Glutamatergic neuron (in vitro differentiated cells): ENCODE measurements at regions not wholly inside any gene's neighbourhood (a gene's known extent, or its start where the extent isn't known, plus 50 kb on each side); places are given as distances from the start of the nearest gene placed in this dataset.

ENCODE experiments used
- DNase-seq: peaks from one replicate; pipeline ENCODE4 v3.0.0; 2022
- H3K27ac Mint-ChIP-seq: one replicate; pipeline ENCODE4 v1.8.0; 2020; ENCODE audit warnings: mild to moderate bottlenecking, mixed read lengths, inconsistent platforms; ENCODE audit not compliant: unreplicated experiment
- H3K27me3 Mint-ChIP-seq: one replicate; pipeline ENCODE4 v1.8.0; 2020; ENCODE audit warnings: mild to moderate bottlenecking, moderate library complexity, mixed read lengths, inconsistent platforms; ENCODE audit not compliant: unreplicated experiment
- H3K36me3 Mint-ChIP-seq: one replicate; pipeline ENCODE4 v1.8.0; 2020; ENCODE audit warnings: mild to moderate bottlenecking, mixed read lengths, inconsistent platforms; ENCODE audit not compliant: unreplicated experiment
- H3K4me1 Mint-ChIP-seq: one replicate; pipeline ENCODE4 v1.8.0; 2020; ENCODE audit warnings: mild to moderate bottlenecking, low read depth, mixed read lengths, inconsistent platforms; ENCODE audit not compliant: unreplicated experiment
- H3K4me3 Mint-ChIP-seq: one replicate; pipeline ENCODE4 v1.8.0; 2020; ENCODE audit warnings: mild to moderate bottlenecking, mixed read lengths, inconsistent platforms; ENCODE audit not compliant: unreplicated experiment
- H3K9me3 Mint-ChIP-seq: one replicate; pipeline ENCODE4 v1.8.0; 2020; ENCODE audit warnings: mild to moderate bottlenecking, moderate library complexity, mixed read lengths, inconsistent platforms; ENCODE audit not compliant: unreplicated experiment
- TF ChIP-seq, protein P1 (sequence below): fragments of 200-600 bp; sonication (generic); IDR thresholded peaks from one replicate; pipeline ENCODE4 v1.5.0; 2021; ENCODE audit not compliant: partially characterized antibody, unreplicated experiment

DNA sequence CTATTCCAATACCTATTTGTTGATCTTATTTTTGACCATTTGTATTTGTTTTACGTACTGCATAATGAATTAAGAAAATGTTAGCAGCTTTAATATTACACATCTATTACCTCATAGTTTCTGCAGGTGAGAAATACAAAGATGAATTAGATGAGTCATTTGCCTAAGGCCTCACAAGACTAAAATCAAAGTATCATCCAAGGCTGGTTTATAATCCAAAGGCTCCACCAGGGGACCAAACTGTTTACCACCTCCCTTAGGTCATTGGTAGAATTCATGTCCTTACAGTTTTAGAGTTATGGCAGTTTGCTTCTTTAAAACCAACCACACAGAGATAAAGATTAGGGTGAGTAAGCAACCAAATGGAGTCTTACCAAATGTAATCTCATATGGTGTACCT lies 848.1 kb downstream of the SLITRK6 start:
- H3K4me1 Mint-ChIP-seq: no peaks in the 10 kb centered on the region
- no peaks in the 10 kb centered on the region for H3K27me3 Mint-ChIP-seq
- peaks cover 1% of the 10 kb centered on the region for H3K9me3 Mint-ChIP-seq
- H3K4me3 Mint-ChIP-seq: no peak overlapping the region
- H3K36me3 Mint-ChIP-seq: peaks cover 6% of the 10 kb centered on the region
- no peak for DNase-seq
- no peak overlapping the region for H3K27ac Mint-ChIP-seq
- TF ChIP-seq, protein P1, sequence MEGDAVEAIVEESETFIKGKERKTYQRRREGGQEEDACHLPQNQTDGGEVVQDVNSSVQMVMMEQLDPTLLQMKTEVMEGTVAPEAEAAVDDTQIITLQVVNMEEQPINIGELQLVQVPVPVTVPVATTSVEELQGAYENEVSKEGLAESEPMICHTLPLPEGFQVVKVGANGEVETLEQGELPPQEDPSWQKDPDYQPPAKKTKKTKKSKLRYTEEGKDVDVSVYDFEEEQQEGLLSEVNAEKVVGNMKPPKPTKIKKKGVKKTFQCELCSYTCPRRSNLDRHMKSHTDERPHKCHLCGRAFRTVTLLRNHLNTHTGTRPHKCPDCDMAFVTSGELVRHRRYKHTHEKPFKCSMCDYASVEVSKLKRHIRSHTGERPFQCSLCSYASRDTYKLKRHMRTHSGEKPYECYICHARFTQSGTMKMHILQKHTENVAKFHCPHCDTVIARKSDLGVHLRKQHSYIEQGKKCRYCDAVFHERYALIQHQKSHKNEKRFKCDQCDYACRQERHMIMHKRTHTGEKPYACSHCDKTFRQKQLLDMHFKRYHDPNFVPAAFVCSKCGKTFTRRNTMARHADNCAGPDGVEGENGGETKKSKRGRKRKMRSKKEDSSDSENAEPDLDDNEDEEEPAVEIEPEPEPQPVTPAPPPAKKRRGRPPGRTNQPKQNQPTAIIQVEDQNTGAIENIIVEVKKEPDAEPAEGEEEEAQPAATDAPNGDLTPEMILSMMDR: no peak

DNA sequence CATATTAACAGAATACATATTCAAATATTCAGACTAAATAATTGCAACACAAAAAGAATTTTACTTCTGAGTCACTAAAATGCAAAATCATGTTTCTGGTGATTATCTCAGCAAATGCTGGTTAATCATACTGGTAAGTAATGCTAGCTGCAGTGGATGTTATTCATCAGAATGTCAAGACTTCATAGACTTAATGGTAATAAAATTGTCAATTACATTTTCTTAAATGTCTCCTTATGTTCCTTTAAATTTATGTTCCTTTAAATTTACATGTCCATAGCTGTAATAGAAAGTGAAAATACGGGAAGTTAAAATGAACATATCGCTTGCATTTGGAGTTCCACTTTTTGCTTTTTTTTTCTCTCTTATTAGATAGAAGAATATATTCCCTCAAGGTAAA lies 853.0 kb downstream of the SLITRK6 start:
- peaks cover 4% of the 10 kb centered on the region for H3K9me3 Mint-ChIP-seq
- DNase-seq: no peak
- no peaks in the 10 kb centered on the region for H3K27me3 Mint-ChIP-seq
- no peak overlapping the region for H3K4me3 Mint-ChIP-seq
- H3K36me3 Mint-ChIP-seq: peaks cover 6% of the 10 kb centered on the region
- H3K27ac Mint-ChIP-seq: no peak overlapping the region
- no peaks in the 10 kb centered on the region for H3K4me1 Mint-ChIP-seq
- TF ChIP-seq, protein P1: no peak

DNA sequence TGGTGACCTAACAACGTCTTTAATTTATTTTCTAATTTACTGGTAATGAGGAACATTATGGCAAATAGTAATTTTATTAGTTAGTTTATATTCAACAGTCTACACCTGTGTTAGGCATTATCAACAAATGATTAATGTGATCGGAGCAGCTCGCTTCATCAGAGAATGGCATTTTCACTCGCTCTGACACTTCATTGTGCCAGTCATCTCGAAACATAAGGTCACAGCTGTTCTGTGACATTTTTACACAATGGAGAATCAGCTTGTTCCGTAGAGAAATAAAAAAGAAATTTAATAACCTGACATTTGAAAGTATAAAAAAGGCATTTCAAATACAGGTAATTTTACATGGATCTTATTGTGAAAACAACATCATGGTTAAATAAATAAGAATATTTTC lies 858.4 kb downstream of the SLITRK6 start:
- Mint-ChIP-seq H3K27me3 (no peaks in the 10 kb centered on the region), H3K27ac (no peak overlapping the region), H3K4me3 (no peak overlapping the region), H3K36me3 (no peaks in the 10 kb centered on the region), H3K9me3 (peaks cover 3% of the 10 kb centered on the region), H3K4me1 (no peaks in the 10 kb centered on the region)
- no peak for DNase-seq
- TF ChIP-seq, protein P1: no peak

DNA sequence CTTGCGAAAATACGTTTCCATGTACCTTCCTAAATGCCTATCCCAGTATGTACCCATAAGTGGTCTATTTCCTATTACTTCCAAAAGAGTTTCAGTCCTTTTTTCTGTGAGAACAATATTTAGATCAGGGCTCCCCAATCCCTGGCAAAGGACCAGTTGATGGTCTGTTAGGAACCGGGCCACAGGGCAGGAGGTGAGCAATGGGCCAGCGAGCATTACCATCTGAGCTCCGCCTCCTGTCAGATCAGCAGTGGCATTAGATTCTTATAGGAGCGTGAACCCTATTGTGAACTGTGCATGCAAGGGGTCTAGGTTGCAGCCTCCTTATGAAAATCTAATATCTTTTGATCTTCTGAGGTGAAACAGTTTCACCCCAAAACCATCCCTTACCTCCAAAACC lies 859.1 kb downstream of the SLITRK6 start:
- H3K4me3 Mint-ChIP-seq: no peak overlapping the region
- no peaks in the 10 kb centered on the region for H3K36me3 Mint-ChIP-seq
- no peak overlapping the region for H3K27ac Mint-ChIP-seq
- H3K27me3 Mint-ChIP-seq: no peaks in the 10 kb centered on the region
- H3K4me1 Mint-ChIP-seq: no peaks in the 10 kb centered on the region
- no peak for DNase-seq
- TF ChIP-seq, protein P1: no peak
- H3K9me3 Mint-ChIP-seq: peaks cover 3% of the 10 kb centered on the region

DNA sequence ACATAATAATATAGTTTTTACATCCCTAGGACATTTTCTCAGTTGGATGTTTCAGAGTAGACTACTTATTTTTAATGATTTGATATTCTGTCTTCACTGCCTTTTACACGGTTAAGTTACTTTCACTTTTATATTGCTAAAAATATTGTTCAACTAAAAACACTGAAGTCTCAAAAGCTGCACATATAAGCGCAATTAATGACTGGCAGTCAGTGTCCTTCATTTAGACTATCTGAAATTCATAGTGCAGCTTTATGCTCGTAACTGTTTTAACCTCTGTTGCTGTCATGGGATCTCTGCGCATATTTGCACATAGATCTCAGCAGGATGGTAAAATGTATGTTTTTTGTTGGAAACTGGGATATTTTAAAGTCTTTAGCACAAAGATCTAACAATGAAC lies 864.3 kb downstream of the SLITRK6 start:
- Mint-ChIP-seq H3K4me1 (no peaks in the 10 kb centered on the region), H3K4me3 (no peak overlapping the region), H3K27me3 (no peaks in the 10 kb centered on the region), H3K9me3 (peaks cover 2% of the 10 kb centered on the region), H3K27ac (no peak overlapping the region), H3K36me3 (no peaks in the 10 kb centered on the region)
- DNase-seq: no peak
- TF ChIP-seq, protein P1: no peak
